Parathyroid adenoma (tissue), 2 donors: ENCODE measurements at regions not wholly inside any gene's neighbourhood (a gene's known extent, or its start where the extent isn't known, plus 50 kb on each side); places are given as distances from the start of the nearest gene placed in this dataset.

Source experiments
- H2AFZ ChIP-seq: fragments of 300-600 bp; sonication (generic); one replicate; pipeline ENCODE4 v1.7.0; 2017; ENCODE audit warnings: antibody characterized with exemption, mild to moderate bottlenecking
- H3K27ac ChIP-seq: fragments of 300-600 bp; sonication (generic); one replicate; pipeline ENCODE4 v1.7.0; 2017
- H3K27me3 ChIP-seq: fragments of 300-600 bp; sonication (generic); one replicate; pipeline ENCODE4 v1.7.0; 2017; ENCODE audit warnings: low read length; ENCODE audit not compliant: control insufficient read depth, insufficient read depth
- H3K36me3 ChIP-seq: fragments of 300-600 bp; sonication (generic); one replicate; pipeline ENCODE4 v1.7.0; 2017; ENCODE audit warnings: low read length; ENCODE audit not compliant: control insufficient read depth, insufficient read depth
- H3K4me1 ChIP-seq: fragments of 300-600 bp; sonication (generic); one replicate; pipeline ENCODE4 v1.7.0; 2017; ENCODE audit warnings: control low read depth
- H3K4me2 ChIP-seq: fragments of 300-600 bp; sonication (generic); one replicate; pipeline ENCODE4 v1.7.0; 2017; ENCODE audit warnings: low read length
- H3K4me3 ChIP-seq: fragments of 300-600 bp; sonication (generic); one replicate; pipeline ENCODE4 v1.7.0; 2017; ENCODE audit warnings: low read depth, low read length
- H3K79me2 ChIP-seq: fragments of 300-600 bp; sonication (generic); one replicate; pipeline ENCODE4 v1.7.0; 2017; ENCODE audit warnings: control low read depth
- H3K9ac ChIP-seq: fragments of 300-600 bp; sonication (generic); one replicate; pipeline ENCODE4 v1.7.0; 2017; ENCODE audit warnings: mild to moderate bottlenecking
- H3K9me3 ChIP-seq: fragments of 300-600 bp; sonication (generic); one replicate; pipeline ENCODE4 v1.7.0; 2017; ENCODE audit warnings: low read length; ENCODE audit not compliant: control insufficient read depth
- CTCF ChIP-seq: fragments of 300-600 bp; sonication (generic); IDR thresholded peaks from one replicate; pipeline ENCODE4 v1.7.0; 2017; ENCODE audit warnings: antibody characterized with exemption, mild to moderate bottlenecking
- donor health status: primary hyperparathyroidism.

GRCh38 chr12:98253207-98254037 is 262.0 kb upstream of the TMPO start:
- H3K4me2 ChIP-seq: no peak overlapping the region
- H2AFZ ChIP-seq: no peak overlapping the region
- no peak overlapping the region for H3K27ac ChIP-seq
- H3K27me3 ChIP-seq: no peaks in the 10 kb centered on the region
- no peaks in the 10 kb centered on the region for H3K4me1 ChIP-seq
- no peak for TF ChIP-seq CTCF
- no peak overlapping the region for H3K9ac ChIP-seq
- no peaks in the 10 kb centered on the region for H3K79me2 ChIP-seq
- H3K9me3 ChIP-seq: no peaks in the 10 kb centered on the region
- no peak overlapping the region for H3K4me3 ChIP-seq
- H3K36me3 ChIP-seq: no peaks in the 10 kb centered on the region

- H3K27me3 ChIP-seq: no peaks in the 10 kb centered on the region
- no peak overlapping the region for H3K27ac ChIP-seq
- no peaks in the 10 kb centered on the region for H3K9me3 ChIP-seq
- H3K9ac ChIP-seq: no peak overlapping the region
- no peak for TF ChIP-seq CTCF
- no peaks in the 10 kb centered on the region for H3K36me3 ChIP-seq
- no peak overlapping the region for H3K4me2 ChIP-seq
- H2AFZ ChIP-seq: no peak overlapping the region
- H3K4me3 ChIP-seq: no peak overlapping the region
- H3K4me1 ChIP-seq: no peaks in the 10 kb centered on the region
- H3K79me2 ChIP-seq: no peaks in the 10 kb centered on the region
Measured at GRCh38 chr12:98256830-98257229, 258.6 kb upstream of the TMPO start.

- Histone ChIP-seq H3K4me3 (no peak overlapping the region), H3K27ac (no peak overlapping the region), H3K27me3 (no peaks in the 10 kb centered on the region), H3K9ac (no peak overlapping the region), H2AFZ (no peak overlapping the region), H3K4me1 (no peaks in the 10 kb centered on the region), H3K79me2 (no peaks in the 10 kb centered on the region), H3K9me3 (no peaks in the 10 kb centered on the region), H3K36me3 (no peaks in the 10 kb centered on the region), H3K4me2 (no peak overlapping the region)
- no peak for TF ChIP-seq CTCF
Measured at GRCh38 chr12:98259693-98260092, 255.7 kb upstream of the TMPO start.

GRCh38 chr12:98260276-98260675 is 255.1 kb upstream of the TMPO start:
- no peaks in the 10 kb centered on the region for H3K36me3 ChIP-seq
- H3K9ac ChIP-seq: no peak overlapping the region
- no peaks in the 10 kb centered on the region for H3K79me2 ChIP-seq
- H2AFZ ChIP-seq: no peak overlapping the region
- no peak overlapping the region for H3K4me3 ChIP-seq
- no peak overlapping the region for H3K4me2 ChIP-seq
- H3K27ac ChIP-seq: no peak overlapping the region
- no peaks in the 10 kb centered on the region for H3K27me3 ChIP-seq
- no peaks in the 10 kb centered on the region for H3K4me1 ChIP-seq
- no peaks in the 10 kb centered on the region for H3K9me3 ChIP-seq
- no peak for TF ChIP-seq CTCF

- no peak overlapping the region for H2AFZ ChIP-seq
- H3K4me1 ChIP-seq: no peaks in the 10 kb centered on the region
- H3K4me3 ChIP-seq: no peak overlapping the region
- H3K4me2 ChIP-seq: no peak overlapping the region
- no peaks in the 10 kb centered on the region for H3K36me3 ChIP-seq
- H3K27ac ChIP-seq: no peak overlapping the region
- H3K9ac ChIP-seq: no peak overlapping the region
- TF ChIP-seq CTCF: no peak
- no peaks in the 10 kb centered on the region for H3K79me2 ChIP-seq
- H3K9me3 ChIP-seq: no peaks in the 10 kb centered on the region
- H3K27me3 ChIP-seq: no peaks in the 10 kb centered on the region
Measured at GRCh38 chr12:98262902-98263301, 252.5 kb upstream of the TMPO start.
